Gastroesophageal sphincter (tissue), 3 donors: ENCODE measurements at regions not wholly inside any gene's neighbourhood (a gene's known extent, or its start where the extent isn't known, plus 50 kb on each side); places are given as distances from the start of the nearest gene placed in this dataset.
"Not testable (repeated sequence)": the region's sequence is repeated elsewhere in the genome, so short reads cannot be mapped to it uniquely, and the experiment has no call there.

Source experiments
- POLR2AphosphoS5 ChIP-seq: sonication (generic); formaldehyde crosslinking; IDR thresholded peaks from one replicate; pipeline ENCODE4 v1.6.1; 2017; ENCODE audit warnings: antibody characterized with exemption
- TF ChIP-seq, protein P1 (sequence below), 4 experiments: fragments of 200-600 bp in 2 of 4; fragments of 450-650 bp in 2 of 4; sonication (generic) in 1 of 4; IDR thresholded peaks; one replicate each; pipeline ENCODE4 v1.5.1; 2017 to 2019; ENCODE audit warnings: antibody characterized with exemption in 4 of 4, mild to moderate bottlenecking in 2 of 4, moderate library complexity in 2 of 4

DNA sequence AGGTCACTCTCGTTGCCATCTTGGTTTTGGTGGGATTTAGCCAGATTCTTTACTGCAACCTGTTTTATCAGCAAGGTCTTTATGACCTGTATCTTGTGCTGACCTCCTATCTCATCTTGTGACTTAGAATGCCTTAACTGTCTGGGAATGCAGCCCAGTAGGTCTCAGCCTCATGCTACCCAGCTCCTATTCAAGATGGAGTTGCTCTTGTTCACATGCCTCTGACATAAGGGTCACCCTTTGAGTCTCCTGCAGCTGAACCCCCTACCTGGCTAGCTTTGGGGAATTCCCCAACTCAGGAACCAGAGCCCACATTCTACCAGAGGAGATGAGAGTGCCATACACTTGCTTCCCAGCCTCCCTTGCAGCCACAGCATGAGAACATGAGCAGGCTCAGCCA is 123.0 kb upstream of the ARHGEF3 start:
- TF ChIP-seq, protein P1, sequence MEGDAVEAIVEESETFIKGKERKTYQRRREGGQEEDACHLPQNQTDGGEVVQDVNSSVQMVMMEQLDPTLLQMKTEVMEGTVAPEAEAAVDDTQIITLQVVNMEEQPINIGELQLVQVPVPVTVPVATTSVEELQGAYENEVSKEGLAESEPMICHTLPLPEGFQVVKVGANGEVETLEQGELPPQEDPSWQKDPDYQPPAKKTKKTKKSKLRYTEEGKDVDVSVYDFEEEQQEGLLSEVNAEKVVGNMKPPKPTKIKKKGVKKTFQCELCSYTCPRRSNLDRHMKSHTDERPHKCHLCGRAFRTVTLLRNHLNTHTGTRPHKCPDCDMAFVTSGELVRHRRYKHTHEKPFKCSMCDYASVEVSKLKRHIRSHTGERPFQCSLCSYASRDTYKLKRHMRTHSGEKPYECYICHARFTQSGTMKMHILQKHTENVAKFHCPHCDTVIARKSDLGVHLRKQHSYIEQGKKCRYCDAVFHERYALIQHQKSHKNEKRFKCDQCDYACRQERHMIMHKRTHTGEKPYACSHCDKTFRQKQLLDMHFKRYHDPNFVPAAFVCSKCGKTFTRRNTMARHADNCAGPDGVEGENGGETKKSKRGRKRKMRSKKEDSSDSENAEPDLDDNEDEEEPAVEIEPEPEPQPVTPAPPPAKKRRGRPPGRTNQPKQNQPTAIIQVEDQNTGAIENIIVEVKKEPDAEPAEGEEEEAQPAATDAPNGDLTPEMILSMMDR (IDR thresholded peaks at IDR 0.05): not testable (repeated sequence)
- TF ChIP-seq POLR2AphosphoS5: not testable (repeated sequence)
